ENCODE measurements at regions not wholly inside any gene's neighbourhood (a gene's known extent, or its start where the extent isn't known, plus 50 kb on each side); places are given as distances from the start of the nearest gene placed in this dataset.

DNA sequence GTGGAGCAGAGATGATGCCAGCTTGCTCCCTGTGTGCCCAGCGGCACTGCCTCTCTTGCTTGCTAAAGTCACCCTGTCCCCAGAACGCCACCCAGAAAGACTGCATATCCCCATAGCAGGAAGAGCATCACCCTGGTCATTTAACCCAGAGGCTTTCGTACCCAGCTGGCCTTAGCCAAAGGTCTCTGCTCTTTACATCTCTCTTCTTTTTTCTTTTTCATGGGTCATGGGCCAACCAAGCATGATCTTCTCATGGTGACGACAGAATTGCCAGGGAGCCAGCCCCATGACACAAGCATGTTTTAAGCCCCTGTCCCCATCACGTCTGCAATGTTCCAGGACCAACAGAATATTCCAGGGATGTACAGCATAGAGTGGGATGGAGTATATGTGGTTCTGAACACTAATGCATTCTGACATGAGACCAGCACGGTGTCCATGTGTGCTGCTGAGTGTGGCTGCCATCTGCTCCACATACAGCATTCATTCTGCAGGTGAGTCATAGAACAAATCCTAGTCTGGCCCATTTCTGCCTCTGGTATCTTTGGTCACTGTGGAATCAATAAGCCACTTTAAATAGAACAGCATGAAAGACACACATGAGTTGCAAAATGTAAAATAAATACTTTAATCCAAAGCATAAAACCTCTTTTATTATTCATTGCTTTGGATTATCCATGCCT is 203.0 kb downstream of the MED10 start:
- WGBS, 2 donors: 74 to 83% methylated on average over 6 of the region's 6 CpGs
- TF ChIP-seq EP300 (IDR thresholded peaks at IDR 0.05): no peak
- TF ChIP-seq POLR2A (IDR thresholded peaks at IDR 0.05): no peak
- TF ChIP-seq CTCF (IDR thresholded peaks at IDR 0.05): no peak
- no peak for TF ChIP-seq POLR2AphosphoS5 (IDR thresholded peaks at IDR 0.05)
- H3K9me3 ChIP-seq: no peaks in the 10 kb centered on the region
- H3K4me1 ChIP-seq: peaks cover 0 to 10% (median 3%) of the 10 kb centered on the region in 4 donors
- no peak overlapping the region for H3K4me3 ChIP-seq
- intact Hi-C loops (cut with DNase I): no loop called here
- H3K27ac ChIP-seq: no peak overlapping the region
- H3K27me3 ChIP-seq: no peaks in the 10 kb centered on the region
- no peak for DNase-seq
- no peaks in the 10 kb centered on the region for H3K36me3 ChIP-seq

DNA sequence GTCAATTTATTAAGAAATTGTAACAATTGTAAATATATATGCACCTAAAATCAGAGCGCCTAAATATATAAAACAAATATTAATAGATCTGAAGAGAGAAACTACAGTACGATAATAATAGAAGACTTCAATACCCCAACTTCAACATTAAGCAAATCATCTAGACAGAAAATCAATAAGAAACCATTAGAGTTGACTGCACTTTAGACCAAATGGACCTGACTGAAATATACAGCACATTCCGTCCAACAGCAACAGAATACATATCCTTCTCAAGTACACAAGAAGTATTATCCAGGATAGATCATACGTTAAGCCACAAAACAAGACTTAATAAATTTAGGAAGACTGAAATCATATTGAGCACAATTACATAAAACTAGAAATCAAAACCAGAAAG is 208.7 kb downstream of the MED10 start:
- TF ChIP-seq POLR2AphosphoS5 (IDR thresholded peaks at IDR 0.05) (no peak), CTCF (IDR thresholded peaks at IDR 0.05) (no peak), POLR2A (IDR thresholded peaks at IDR 0.05) (no peak), EP300 (IDR thresholded peaks at IDR 0.05) (no peak)
- H3K27me3 ChIP-seq: no peaks in the 10 kb centered on the region
- no peaks in the 10 kb centered on the region for H3K9me3 ChIP-seq
- no peak for DNase-seq
- 70 to 77% methylated on average over 4 of the region's 4 CpGs for WGBS, 2 donors
- H3K4me3 ChIP-seq: no peak overlapping the region
- no peaks in the 10 kb centered on the region for H3K4me1 ChIP-seq
- intact Hi-C loops (cut with DNase I): no loop called here
- no peak overlapping the region for H3K27ac ChIP-seq
- H3K36me3 ChIP-seq: no peaks in the 10 kb centered on the region

GRCh38 chr5:6166698-6167394 is 211.5 kb downstream of the MED10 start:
- no peaks in the 10 kb centered on the region for H3K9me3 ChIP-seq
- intact Hi-C loops (cut with DNase I): no loop called here
- TF ChIP-seq POLR2AphosphoS5 (IDR thresholded peaks at IDR 0.05) (no peak), POLR2A (IDR thresholded peaks at IDR 0.05) (no peak), CTCF (IDR thresholded peaks at IDR 0.05) (no peak), EP300 (IDR thresholded peaks at IDR 0.05) (no peak)
- DNase-seq: no peak
- H3K4me1 ChIP-seq: no peaks in the 10 kb centered on the region
- no peaks in the 10 kb centered on the region for H3K27me3 ChIP-seq
- H3K27ac ChIP-seq: no peak overlapping the region
- H3K36me3 ChIP-seq: no peaks in the 10 kb centered on the region
- 88% methylated on average over 2 of the region's 2 CpGs for WGBS, 2 donors
- no peak overlapping the region for H3K4me3 ChIP-seq

DNA sequence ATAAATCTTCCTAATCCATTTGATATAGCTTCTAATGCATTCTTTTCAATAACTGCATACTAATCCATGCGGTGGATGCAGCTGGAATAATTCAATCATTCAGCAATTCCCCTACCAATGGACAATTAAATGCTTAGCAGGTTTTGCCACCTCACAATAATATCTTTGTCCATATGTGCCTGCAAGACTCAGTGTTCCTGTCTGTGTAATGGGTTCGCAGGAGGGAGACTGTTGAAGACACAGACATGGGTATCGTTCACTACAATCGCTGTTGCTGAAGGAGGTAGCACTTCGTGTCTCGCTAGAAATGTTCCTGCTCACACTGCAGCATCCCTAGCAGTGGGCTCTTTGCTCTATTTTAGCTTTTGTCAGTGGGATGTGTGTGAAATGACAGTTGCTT is 214.4 kb downstream of the MED10 start:
- 91 to 93% methylated on average over 6 of the region's 6 CpGs for WGBS, 2 donors
- H3K27ac ChIP-seq: no peak overlapping the region
- H3K4me1 ChIP-seq: no peaks in the 10 kb centered on the region
- no peak for DNase-seq
- TF ChIP-seq POLR2A (IDR thresholded peaks at IDR 0.05) (no peak), CTCF (IDR thresholded peaks at IDR 0.05) (no peak), POLR2AphosphoS5 (IDR thresholded peaks at IDR 0.05) (no peak), EP300 (IDR thresholded peaks at IDR 0.05) (no peak)
- no peak overlapping the region for H3K4me3 ChIP-seq
- no peaks in the 10 kb centered on the region for H3K9me3 ChIP-seq
- no peaks in the 10 kb centered on the region for H3K27me3 ChIP-seq
- H3K36me3 ChIP-seq: no peaks in the 10 kb centered on the region
- intact Hi-C loops (cut with DNase I): no loop called here

Measured in sigmoid colon (tissue), 6 donors.